ENCODE measurements at regions not wholly inside any gene's neighbourhood (a gene's known extent, or its start where the extent isn't known, plus 50 kb on each side); places are given as distances from the start of the nearest gene placed in this dataset.

DNA sequence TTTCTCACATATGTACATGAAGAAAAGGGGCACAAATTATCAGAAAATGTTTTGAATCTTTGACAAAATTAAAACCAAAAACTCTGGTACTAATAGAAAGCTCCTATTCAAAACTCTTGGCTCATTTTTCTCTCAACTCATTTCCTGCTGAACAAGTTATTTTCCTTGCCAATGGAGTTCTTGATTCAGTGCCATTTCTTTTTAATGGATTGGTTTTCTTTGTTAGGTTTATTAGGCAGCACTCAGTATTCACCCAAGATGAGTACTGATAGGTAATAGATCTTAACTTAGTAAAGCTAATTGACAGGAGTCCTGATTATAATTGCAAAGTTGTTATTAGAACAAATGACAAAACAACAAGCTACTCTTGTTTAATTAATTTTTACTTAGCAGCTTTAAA is 279.4 kb upstream of the PDGFD start:
- TF ChIP-seq, protein P1, sequence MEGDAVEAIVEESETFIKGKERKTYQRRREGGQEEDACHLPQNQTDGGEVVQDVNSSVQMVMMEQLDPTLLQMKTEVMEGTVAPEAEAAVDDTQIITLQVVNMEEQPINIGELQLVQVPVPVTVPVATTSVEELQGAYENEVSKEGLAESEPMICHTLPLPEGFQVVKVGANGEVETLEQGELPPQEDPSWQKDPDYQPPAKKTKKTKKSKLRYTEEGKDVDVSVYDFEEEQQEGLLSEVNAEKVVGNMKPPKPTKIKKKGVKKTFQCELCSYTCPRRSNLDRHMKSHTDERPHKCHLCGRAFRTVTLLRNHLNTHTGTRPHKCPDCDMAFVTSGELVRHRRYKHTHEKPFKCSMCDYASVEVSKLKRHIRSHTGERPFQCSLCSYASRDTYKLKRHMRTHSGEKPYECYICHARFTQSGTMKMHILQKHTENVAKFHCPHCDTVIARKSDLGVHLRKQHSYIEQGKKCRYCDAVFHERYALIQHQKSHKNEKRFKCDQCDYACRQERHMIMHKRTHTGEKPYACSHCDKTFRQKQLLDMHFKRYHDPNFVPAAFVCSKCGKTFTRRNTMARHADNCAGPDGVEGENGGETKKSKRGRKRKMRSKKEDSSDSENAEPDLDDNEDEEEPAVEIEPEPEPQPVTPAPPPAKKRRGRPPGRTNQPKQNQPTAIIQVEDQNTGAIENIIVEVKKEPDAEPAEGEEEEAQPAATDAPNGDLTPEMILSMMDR (IDR thresholded peaks at IDR 0.05): no peak
- no peak for TF ChIP-seq POLR2A (IDR thresholded peaks at IDR 0.05)
